Left ventricle myocardium inferior (tissue), 1 donor: ENCODE measurements at regions not wholly inside any gene's neighbourhood (a gene's known extent, or its start where the extent isn't known, plus 50 kb on each side); places are given as distances from the start of the nearest gene placed in this dataset.

ENCODE experiments used
- DNase-seq: peaks from one replicate; pipeline ENCODE4 v3.0.0-alpha.2; 2020
- H3K27ac ChIP-seq: fragments of 200-600 bp; replicated peaks from 2 replicates; pipeline ENCODE4 v1.8.0; 2021
- H3K27me3 ChIP-seq: fragments of 200-600 bp; 2 replicates; pipeline ENCODE4 v1.8.0; 2021; ENCODE audit warnings: low read depth
- H3K36me3 ChIP-seq: fragments of 200-600 bp; 2 replicates; pipeline ENCODE4 v1.8.0; 2021
- H3K4me1 ChIP-seq: fragments of 200-600 bp; 2 replicates; pipeline ENCODE4 v1.8.0; 2021
- H3K4me3 ChIP-seq: fragments of 200-600 bp; 2 replicates; pipeline ENCODE4 v1.8.0; 2021; ENCODE audit warnings: mild to moderate bottlenecking, moderate library complexity
- H3K9me3 ChIP-seq: fragments of 200-600 bp; replicated peaks from 2 replicates; pipeline ENCODE4 v1.8.0; 2021
- CTCF ChIP-seq: fragments of 200-600 bp; IDR thresholded peaks from 2 replicates; pipeline ENCODE4 v1.8.0; 2021; ENCODE audit warnings: antibody characterized with exemption, mild to moderate bottlenecking, borderline replicate concordance
- intact Hi-C: fragments of 100-400 bp; cut with micrococcal nuclease; formaldehyde crosslinking; loops from one replicate; pipeline ENCODE4 v1.11.0; 2022
- donor health status: DM: no; HTN: yes; CAD: no; lungs with severe emphysema.

DNA sequence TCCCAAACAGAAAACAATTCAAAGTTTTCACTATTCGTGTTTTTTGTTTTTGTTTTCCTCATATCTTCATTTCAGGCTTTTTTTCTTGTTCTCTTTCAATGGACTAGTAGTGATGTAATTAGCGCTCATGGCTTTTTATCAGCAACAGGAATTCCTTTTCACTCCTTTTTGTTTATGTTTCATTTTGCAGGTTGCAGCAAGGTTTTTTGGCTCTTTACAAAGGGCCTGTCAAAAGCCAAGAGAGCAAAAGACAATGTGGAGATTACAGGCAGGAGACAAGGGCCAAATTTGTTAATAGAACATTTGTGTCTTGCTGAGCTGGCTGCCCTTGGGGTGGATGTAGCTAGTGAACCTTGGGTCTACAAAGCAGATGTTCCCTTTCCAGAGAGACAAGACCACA lies 467.4 kb upstream of the CDH20 start:
- Histone ChIP-seq H3K27ac (no peak overlapping the region), H3K36me3 (no peaks in the 10 kb centered on the region), H3K9me3 (no peaks in the 10 kb centered on the region), H3K4me3 (no peak overlapping the region), H3K27me3 (no peaks in the 10 kb centered on the region), H3K4me1 (no peaks in the 10 kb centered on the region)
- DNase-seq, result no peak
- no peak for TF ChIP-seq CTCF
- intact Hi-C loops, result no loop called here

GRCh38 chr18:60870261-60871153 lies 462.7 kb upstream of the CDH20 start:
- H3K27me3 ChIP-seq, result no peaks in the 10 kb centered on the region
- H3K4me1 ChIP-seq, result no peaks in the 10 kb centered on the region
- intact Hi-C loops, result no loop called here
- DNase-seq, result no peak
- H3K27ac ChIP-seq, result no peak overlapping the region
- no peak for TF ChIP-seq CTCF
- no peaks in the 10 kb centered on the region for H3K9me3 ChIP-seq
- H3K4me3 ChIP-seq, result no peak overlapping the region
- H3K36me3 ChIP-seq, result no peaks in the 10 kb centered on the region

DNA sequence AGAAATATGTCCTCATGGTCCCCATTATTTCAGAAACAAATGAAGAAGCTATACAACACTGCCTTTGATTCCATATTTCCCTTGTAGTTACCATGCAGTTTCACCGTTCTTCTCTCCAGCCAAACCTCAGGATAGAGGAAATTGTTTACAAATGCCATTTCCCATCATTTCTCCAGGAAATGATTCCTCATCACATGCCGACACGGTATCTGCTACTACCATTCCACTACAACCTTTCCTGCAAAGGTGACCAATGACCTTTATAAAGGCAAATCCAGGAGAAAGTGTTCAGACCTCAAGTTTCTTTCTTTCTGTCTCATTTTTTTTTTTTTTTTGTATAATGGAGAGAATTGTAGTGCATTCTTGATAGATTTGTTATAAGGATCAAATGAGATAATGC lies 460.8 kb upstream of the CDH20 start:
- H3K9me3 ChIP-seq, result no peaks in the 10 kb centered on the region
- intact Hi-C loops, result no loop called here
- DNase-seq, result no peak

GRCh38 chr18:60873708-60874107 lies 459.5 kb upstream of the CDH20 start:
- H3K4me3 ChIP-seq, result no peak overlapping the region
- intact Hi-C loops, result no loop called here
- no peaks in the 10 kb centered on the region for H3K9me3 ChIP-seq
- TF ChIP-seq CTCF, result no peak
- no peaks in the 10 kb centered on the region for H3K4me1 ChIP-seq
- no peak for DNase-seq
- no peaks in the 10 kb centered on the region for H3K27me3 ChIP-seq
- no peak overlapping the region for H3K27ac ChIP-seq
- H3K36me3 ChIP-seq, result no peaks in the 10 kb centered on the region

More for the DNA sequence above, 460.8 kb upstream of the CDH20 start:
- Histone ChIP-seq H3K36me3 (no peaks in the 10 kb centered on the region), H3K27me3 (no peaks in the 10 kb centered on the region), H3K4me1 (no peaks in the 10 kb centered on the region), H3K4me3 (no peak overlapping the region), H3K27ac (no peak overlapping the region)
- no peak for TF ChIP-seq CTCF

DNA sequence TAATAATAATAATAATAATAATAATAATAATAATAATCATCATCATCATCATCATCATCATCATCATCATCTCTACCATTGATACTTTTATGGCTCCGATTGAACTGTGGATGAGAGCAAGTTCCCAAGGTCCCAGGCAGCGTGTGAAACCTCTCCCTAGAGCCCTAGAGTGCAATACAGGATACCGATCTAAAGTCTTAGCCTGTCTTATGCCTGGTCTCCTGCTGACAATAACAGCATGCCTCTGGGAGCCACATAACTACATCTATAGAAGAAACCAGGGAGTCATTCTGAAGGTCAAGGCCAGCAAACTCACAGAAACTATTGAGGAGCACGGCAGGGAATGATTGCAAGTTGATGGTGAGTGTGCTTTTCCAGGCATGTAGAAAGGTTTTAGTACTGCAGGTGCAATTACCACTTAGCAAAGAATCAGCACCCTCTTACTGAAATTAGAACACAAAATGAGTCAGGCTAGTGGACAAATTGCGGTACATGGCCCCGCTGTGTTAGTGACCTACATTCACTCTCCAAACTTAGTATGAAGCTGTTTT lies 457.2 kb upstream of the CDH20 start:
- Histone ChIP-seq H3K9me3 (no peaks in the 10 kb centered on the region), H3K27me3 (no peaks in the 10 kb centered on the region), H3K27ac (no peak overlapping the region), H3K4me3 (no peak overlapping the region), H3K4me1 (no peaks in the 10 kb centered on the region), H3K36me3 (no peaks in the 10 kb centered on the region)
- no peak for DNase-seq
- TF ChIP-seq CTCF, result no peak
- intact Hi-C loops, result no loop called here
